Upper lobe of right lung (tissue), 1 donor: ENCODE measurements at regions not wholly inside any gene's neighbourhood (a gene's known extent, or its start where the extent isn't known, plus 50 kb on each side); places are given as distances from the start of the nearest gene placed in this dataset.
"Not testable (repeated sequence)": the region's sequence is repeated elsewhere in the genome, so short reads cannot be mapped to it uniquely, and the experiment has no call there.

Experiments
- ATAC-seq: fragments of 200-7000 bp; cut with Tn5 transposase; one replicate; pipeline ENCODE4 v1.9.1; 2020; ENCODE audit warnings: mild to moderate bottlenecking, moderate library complexity
- DNase-seq: peaks from one replicate; pipeline ENCODE4 v3.0.0-alpha.2; 2020
- H3K27ac ChIP-seq: fragments of 200-600 bp; one replicate; pipeline ENCODE4 v1.8.0; 2022
- H3K27me3 ChIP-seq: fragments of 200-600 bp; one replicate; pipeline ENCODE4 v1.8.0; 2022; ENCODE audit warnings: mild to moderate bottlenecking
- H3K36me3 ChIP-seq: fragments of 200-600 bp; one replicate; pipeline ENCODE4 v1.8.0; 2022
- H3K4me1 ChIP-seq: fragments of 200-600 bp; one replicate; pipeline ENCODE4 v1.8.0; 2022
- H3K4me3 ChIP-seq: fragments of 200-600 bp; one replicate; pipeline ENCODE4 v1.8.0; 2022; ENCODE audit warnings: mild to moderate bottlenecking
- H3K9me3 ChIP-seq: fragments of 200-600 bp; one replicate; pipeline ENCODE4 v1.8.0; 2022
- CTCF ChIP-seq: fragments of 200-600 bp; IDR thresholded peaks from one replicate; pipeline ENCODE4 v1.8.0; 2022; ENCODE audit warnings: antibody characterized with exemption
- intact Hi-C: fragments of 100-400 bp; cut with DNase I; formaldehyde crosslinking; loops from one replicate; pipeline ENCODE4 v1.11.0; 2022
- donor health status: DM: no; HTN: yes; CAD: no; lungs with severe emphysema.

GRCh38 chr7:112584290-112584689, 103.5 kb downstream of the LSMEM1 start:
- ATAC-seq (no peak), DNase-seq (no peak)
- TF ChIP-seq CTCF, result no peak
- H3K4me3 ChIP-seq, result no peak overlapping the region
- no peaks in the 10 kb centered on the region for H3K27me3 ChIP-seq
- no peaks in the 10 kb centered on the region for H3K36me3 ChIP-seq
- H3K9me3 ChIP-seq, result no peaks in the 10 kb centered on the region
- H3K27ac ChIP-seq, result no peak overlapping the region
- intact Hi-C loops, result no loop called here
- H3K4me1 ChIP-seq, result no peaks in the 10 kb centered on the region

GRCh38 chr7:112587504-112587903, 106.7 kb downstream of the LSMEM1 start:
- TF ChIP-seq CTCF, result no peak
- DNase-seq, result no peak
- intact Hi-C loops, result no loop called here
- no peaks in the 10 kb centered on the region for H3K9me3 ChIP-seq
- H3K4me3 ChIP-seq, result no peak overlapping the region
- no peak overlapping the region for H3K27ac ChIP-seq
- no peaks in the 10 kb centered on the region for H3K4me1 ChIP-seq
- ATAC-seq, result no peak
- H3K27me3 ChIP-seq, result no peaks in the 10 kb centered on the region
- no peaks in the 10 kb centered on the region for H3K36me3 ChIP-seq

- H3K27ac ChIP-seq, H3K27me3 ChIP-seq, intact Hi-C loops, H3K9me3 ChIP-seq, DNase-seq, H3K4me1 ChIP-seq, H3K4me3 ChIP-seq, H3K36me3 ChIP-seq, ATAC-seq: not testable (repeated sequence)
Measured at GRCh38 chr7:112592565-112593263, 111.9 kb downstream of the LSMEM1 start.

GRCh38 chr7:112594397-112594796, 113.6 kb downstream of the LSMEM1 start:
- DNase-seq (no peak), ATAC-seq (no peak)
- TF ChIP-seq CTCF, result no peak
- H3K27ac ChIP-seq, result no peak overlapping the region
- H3K36me3 ChIP-seq, result no peaks in the 10 kb centered on the region
- H3K27me3 ChIP-seq, result no peaks in the 10 kb centered on the region
- no peak overlapping the region for H3K4me3 ChIP-seq
- intact Hi-C loops, result no loop called here
- no peaks in the 10 kb centered on the region for H3K4me1 ChIP-seq
- no peaks in the 10 kb centered on the region for H3K9me3 ChIP-seq

- no peak for TF ChIP-seq CTCF
- Histone ChIP-seq H3K36me3 (no peaks in the 10 kb centered on the region), H3K4me1 (no peaks in the 10 kb centered on the region), H3K9me3 (no peaks in the 10 kb centered on the region), H3K4me3 (no peak overlapping the region), H3K27ac (no peak overlapping the region), H3K27me3 (no peaks in the 10 kb centered on the region)
- DNase-seq (no peak), ATAC-seq (no peak)
- intact Hi-C loops, result no loop called here
Measured at GRCh38 chr7:112596260-112596659, 115.5 kb downstream of the LSMEM1 start.

GRCh38 chr7:112596981-112597380, 116.2 kb downstream of the LSMEM1 start:
- no peak overlapping the region for H3K27ac ChIP-seq
- no peaks in the 10 kb centered on the region for H3K27me3 ChIP-seq
- intact Hi-C loops, result no loop called here
- H3K9me3 ChIP-seq, result no peaks in the 10 kb centered on the region
- ATAC-seq (no peak), DNase-seq (no peak)
- H3K4me3 ChIP-seq, result no peak overlapping the region
- H3K36me3 ChIP-seq, result no peaks in the 10 kb centered on the region
- no peaks in the 10 kb centered on the region for H3K4me1 ChIP-seq
- TF ChIP-seq CTCF, result no peak
